ACC112 (cell line): ENCODE measurements at regions not wholly inside any gene's neighbourhood (a gene's known extent, or its start where the extent isn't known, plus 50 kb on each side); places are given as distances from the start of the nearest gene placed in this dataset.
"Not testable (repeated sequence)": the region's sequence is repeated elsewhere in the genome, so short reads cannot be mapped to it uniquely, and the experiment has no call there.

ENCODE experiments used
- H2AFZ ChIP-seq: fragments of 200-600 bp; sonication (generic); one replicate; pipeline ENCODE4 v1.6.0; 2017; ENCODE audit warnings: antibody characterized with exemption, low read length; ENCODE audit not compliant: unreplicated experiment
- H3K27ac ChIP-seq: fragments of 200-600 bp; sonication (generic); 2 replicates; pipeline ENCODE4 v1.5.1; 2014; ENCODE audit warnings: low read depth, mild to moderate bottlenecking, antibody characterized with exemption, low read length, moderate library complexity
- H3K27me3 ChIP-seq: fragments of 200-600 bp; sonication (generic); 2 replicates; pipeline ENCODE4 v1.6.1; 2014; ENCODE audit warnings: mild to moderate bottlenecking, antibody characterized with exemption, low read length, moderate library complexity, mixed read lengths; ENCODE audit not compliant: insufficient read depth
- H3K36me3 ChIP-seq: fragments of 200-600 bp; sonication (generic); 2 replicates; pipeline ENCODE4 v1.6.1; 2016; ENCODE audit warnings: mild to moderate bottlenecking, antibody characterized with exemption, low read length, moderate library complexity, mixed read lengths; ENCODE audit not compliant: insufficient read depth
- H3K4me1 ChIP-seq: fragments of 200-600 bp; sonication (generic); one replicate; pipeline ENCODE4 v1.6.1; 2016; ENCODE audit warnings: low read length, mixed read lengths; ENCODE audit not compliant: insufficient read depth, unreplicated experiment, control insufficient read depth
- H3K4me3 ChIP-seq: fragments of 200-600 bp; sonication (generic); 2 replicates; pipeline ENCODE4 v1.5.1; 2014; ENCODE audit warnings: mild to moderate bottlenecking, low read depth, low read length
- H3K79me2 ChIP-seq: fragments of 200-600 bp; sonication (generic); one replicate; pipeline ENCODE4 v1.6.0; 2016; ENCODE audit warnings: low read length; ENCODE audit not compliant: control insufficient read depth, unreplicated experiment, insufficient read depth

DNA sequence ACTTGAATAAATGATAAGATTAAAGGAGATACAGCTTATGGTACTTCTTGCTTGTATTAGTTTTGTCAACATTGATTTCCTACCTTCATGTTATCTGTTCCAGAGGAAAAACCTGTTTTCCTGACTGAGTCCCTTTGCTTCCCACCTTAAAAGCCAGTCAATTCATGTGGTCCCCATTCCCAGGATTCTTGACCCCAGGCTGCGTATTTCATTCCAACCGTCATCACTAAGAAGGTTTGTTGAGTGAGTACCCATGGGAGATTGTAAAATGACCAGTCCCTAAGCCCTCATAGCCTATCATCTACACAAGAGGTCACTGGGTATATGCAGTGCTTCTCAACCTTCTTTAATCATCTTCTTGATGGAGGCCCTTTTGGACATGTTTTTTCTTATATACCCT lies 52.2 kb downstream of the BEX3 start:
- Histone ChIP-seq H3K36me3 (no peaks in the 10 kb centered on the region), H3K4me3 (no peak overlapping the region), H3K27me3 (no peaks in the 10 kb centered on the region), H2AFZ (no peak overlapping the region), H3K4me1 (peaks cover 4% of the 10 kb centered on the region), H3K27ac (no peak overlapping the region), H3K79me2 (no peaks in the 10 kb centered on the region)

DNA sequence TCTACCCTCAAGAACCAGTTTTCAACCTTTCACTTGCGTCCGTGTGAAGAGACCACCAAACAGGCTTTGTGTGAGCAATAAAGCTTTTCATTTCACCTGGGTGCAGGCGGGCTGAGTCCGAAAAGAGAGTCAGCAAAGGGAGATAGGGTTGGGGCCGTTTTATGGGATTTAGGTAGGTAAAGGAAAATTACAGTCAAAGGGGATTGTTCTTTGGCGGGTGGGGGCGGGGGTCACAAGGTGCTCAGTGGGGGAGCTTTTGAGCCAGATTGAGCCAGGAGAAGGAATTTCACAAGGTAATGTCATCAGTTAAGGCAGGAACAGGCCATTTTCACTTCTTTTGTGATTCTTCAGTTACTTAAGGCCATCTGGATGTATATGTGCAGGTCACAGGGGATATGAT lies 52.7 kb downstream of the BEX3 start:
- H3K4me3 ChIP-seq, H3K36me3 ChIP-seq, H3K27me3 ChIP-seq, H3K27ac ChIP-seq, H2AFZ ChIP-seq, H3K4me1 ChIP-seq, H3K79me2 ChIP-seq: not testable (repeated sequence)

DNA sequence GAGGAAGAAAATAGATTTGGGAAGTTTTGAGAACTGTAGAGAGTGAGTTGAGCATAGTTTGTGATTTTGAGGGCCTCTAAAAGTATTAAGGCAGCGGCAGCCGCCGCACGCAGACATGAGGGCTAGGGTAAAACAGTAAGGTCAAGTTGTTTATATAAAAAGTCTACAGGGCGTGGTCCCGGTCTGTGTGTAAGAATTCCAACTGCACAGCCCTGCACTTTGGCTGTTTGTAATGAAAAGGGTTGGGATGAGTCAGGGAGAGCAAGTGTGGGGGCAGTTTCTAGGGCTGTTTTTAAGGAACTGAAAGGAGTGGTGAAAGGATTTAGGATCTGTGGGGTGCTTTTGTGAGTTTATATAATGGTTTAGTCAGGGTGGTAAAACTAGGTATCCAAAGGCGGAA lies 55.0 kb downstream of the BEX3 start:
- H3K36me3 ChIP-seq, result no peaks in the 10 kb centered on the region
- peaks cover 4% of the 10 kb centered on the region for H3K4me1 ChIP-seq
- no peaks in the 10 kb centered on the region for H3K27me3 ChIP-seq
- no peak overlapping the region for H2AFZ ChIP-seq
- H3K79me2 ChIP-seq, result no peaks in the 10 kb centered on the region
- no peak overlapping the region for H3K4me3 ChIP-seq
- no peak overlapping the region for H3K27ac ChIP-seq

DNA sequence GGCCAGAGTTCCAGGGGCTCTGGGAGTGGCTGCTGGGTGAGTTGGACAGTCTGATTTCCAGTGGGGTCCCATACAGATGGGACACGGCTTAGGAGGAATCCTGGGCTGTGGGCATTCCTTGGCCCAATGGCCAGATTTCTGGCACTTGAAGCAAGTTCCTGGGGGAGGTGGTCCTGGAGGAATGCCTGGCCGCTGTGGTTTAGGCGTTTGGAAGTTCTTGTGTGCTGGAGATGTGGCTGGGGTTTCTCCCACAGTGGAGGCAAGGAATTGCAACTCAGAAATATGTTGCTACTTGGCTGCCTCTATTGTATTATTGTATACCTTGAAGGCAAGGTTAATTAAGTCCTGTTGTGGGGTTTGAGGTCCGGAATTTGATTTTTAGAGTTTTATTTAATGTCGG lies 56.5 kb downstream of the BEX3 start:
- H3K79me2 ChIP-seq, H2AFZ ChIP-seq, H3K27ac ChIP-seq, H3K27me3 ChIP-seq, H3K36me3 ChIP-seq, H3K4me1 ChIP-seq, H3K4me3 ChIP-seq: not testable (repeated sequence)

DNA sequence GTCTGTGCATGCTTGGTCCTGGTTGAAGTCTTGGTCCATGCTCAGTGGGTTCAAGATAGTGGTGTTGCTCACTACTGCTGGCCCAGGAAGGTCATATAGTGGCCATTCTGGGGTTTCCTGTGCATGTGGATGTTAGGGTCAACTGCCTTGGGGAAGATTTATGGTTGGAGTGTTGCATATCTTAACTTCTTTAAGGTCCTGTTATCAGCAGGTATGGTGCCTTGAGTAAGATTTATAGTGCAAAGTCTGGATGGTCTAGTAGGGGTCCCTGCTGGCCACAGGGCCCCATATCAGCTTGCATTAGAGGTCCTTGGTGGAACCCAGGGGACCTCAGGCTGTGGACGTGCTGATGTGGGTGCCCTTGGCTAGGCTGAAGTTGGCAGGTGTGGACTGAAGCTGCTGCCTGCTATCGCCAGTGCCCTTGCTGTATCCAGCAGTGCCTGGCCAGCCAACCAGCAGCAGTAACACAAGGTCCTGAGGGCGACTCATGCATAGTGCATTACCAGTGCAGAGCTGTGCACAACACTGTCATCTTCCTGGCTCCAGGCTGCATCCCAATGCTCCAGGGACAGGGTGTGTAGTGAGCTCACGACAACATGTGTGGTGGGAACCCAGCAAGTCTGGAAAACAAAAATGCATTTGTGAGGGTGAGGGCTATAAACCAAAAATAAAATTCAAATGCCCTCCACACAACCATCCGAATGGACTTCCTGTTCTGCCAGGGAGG lies 61.0 kb downstream of the BEX3 start:
- H3K4me1 ChIP-seq, result peaks cover 7% of the 10 kb centered on the region
- no peaks in the 10 kb centered on the region for H3K27me3 ChIP-seq
- H3K4me3 ChIP-seq, result no peak overlapping the region
- H2AFZ ChIP-seq, result no peak overlapping the region
- no peak overlapping the region for H3K27ac ChIP-seq
- no peaks in the 10 kb centered on the region for H3K36me3 ChIP-seq
- H3K79me2 ChIP-seq, result no peaks in the 10 kb centered on the region

DNA sequence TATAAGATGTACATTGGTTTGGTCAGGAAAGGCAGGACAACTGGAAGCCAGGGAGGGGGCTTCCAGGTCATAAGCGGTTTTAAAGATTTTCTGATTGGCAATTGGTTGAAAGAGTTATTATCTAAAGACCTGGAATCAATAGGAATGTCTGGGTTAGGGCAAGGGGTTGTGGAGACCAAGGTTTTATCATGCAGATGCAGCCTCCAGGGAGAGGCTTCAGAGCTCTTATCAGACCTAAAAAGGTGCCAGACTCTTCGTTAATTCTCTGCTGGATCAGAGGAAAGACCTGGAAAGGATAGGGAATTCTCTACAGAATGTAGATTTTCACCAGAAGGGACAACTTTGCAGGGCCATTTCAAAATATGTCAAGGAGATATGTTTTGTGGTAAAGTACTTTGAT lies 62.8 kb downstream of the BEX3 start:
- H3K36me3 ChIP-seq, result no peaks in the 10 kb centered on the region
- H3K27ac ChIP-seq, result no peak overlapping the region
- H2AFZ ChIP-seq, result no peak overlapping the region
- peaks cover 18% of the 10 kb centered on the region for H3K4me1 ChIP-seq
- H3K4me3 ChIP-seq, result no peak overlapping the region
- no peaks in the 10 kb centered on the region for H3K79me2 ChIP-seq
- H3K27me3 ChIP-seq, result no peaks in the 10 kb centered on the region

DNA sequence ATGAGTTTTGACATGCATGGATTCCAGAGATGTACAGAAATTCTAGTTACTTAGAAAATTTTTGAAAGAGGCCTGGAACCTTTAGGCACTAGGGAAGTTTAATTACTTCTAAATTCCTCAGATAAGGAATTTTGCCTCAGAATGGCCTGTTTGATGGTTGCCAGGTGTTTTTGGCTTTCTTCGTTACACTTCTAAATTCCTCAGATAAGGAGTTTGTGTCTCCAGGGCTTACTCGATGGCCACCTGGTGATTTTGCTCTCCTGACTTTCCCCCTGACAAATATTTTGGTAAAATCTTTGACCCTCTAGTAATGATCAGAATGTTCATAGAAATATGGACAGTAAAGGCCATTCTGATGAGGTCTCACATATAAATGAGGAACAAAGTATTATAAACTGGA lies 64.3 kb downstream of the BEX3 start:
- Histone ChIP-seq H3K79me2 (peaks cover 2% of the 10 kb centered on the region), H3K36me3 (no peaks in the 10 kb centered on the region), H2AFZ (no peak overlapping the region), H3K4me3 (no peak overlapping the region), H3K27ac (no peak overlapping the region), H3K4me1 (peaks cover 18% of the 10 kb centered on the region), H3K27me3 (no peaks in the 10 kb centered on the region)

DNA sequence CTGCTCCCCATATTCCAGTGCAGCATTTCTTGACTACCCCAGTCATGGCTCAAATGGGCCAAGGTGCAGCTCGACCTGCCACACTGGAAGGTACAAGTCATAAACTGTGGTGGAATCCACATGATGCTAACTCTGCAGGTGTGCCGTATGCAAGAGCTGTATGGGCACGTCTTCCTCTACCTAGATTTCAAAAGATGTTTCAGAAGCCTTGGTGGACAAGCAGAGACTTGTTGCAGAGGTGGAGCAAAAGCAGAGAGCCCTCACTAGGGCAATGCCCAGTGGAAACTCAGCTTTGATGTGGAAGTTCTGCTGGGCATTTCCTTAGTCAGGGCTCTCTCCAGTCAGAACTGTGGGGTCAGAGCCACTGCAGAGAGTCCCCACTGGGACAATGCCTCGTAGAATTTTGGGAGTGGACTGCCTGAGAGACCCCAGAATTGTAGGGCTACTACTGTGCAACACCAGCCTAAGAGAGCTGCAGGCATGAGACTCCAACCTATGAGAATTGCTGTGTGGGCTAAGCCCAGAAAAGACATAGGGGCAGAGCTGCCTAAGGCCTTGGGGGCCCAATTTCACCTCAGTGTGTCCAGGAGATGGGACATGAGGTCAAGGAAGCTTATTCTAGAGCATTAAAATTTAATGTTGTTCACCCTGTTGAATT lies 65.7 kb downstream of the BEX3 start:
- Histone ChIP-seq H3K27me3 (no peaks in the 10 kb centered on the region), H3K27ac (peak overlapping the region; percentile 85), H3K36me3 (no peaks in the 10 kb centered on the region), H3K4me3 (no peak overlapping the region), H2AFZ (no peak overlapping the region), H3K4me1 (peaks cover 26% of the 10 kb centered on the region), H3K79me2 (peaks cover 2% of the 10 kb centered on the region)

DNA sequence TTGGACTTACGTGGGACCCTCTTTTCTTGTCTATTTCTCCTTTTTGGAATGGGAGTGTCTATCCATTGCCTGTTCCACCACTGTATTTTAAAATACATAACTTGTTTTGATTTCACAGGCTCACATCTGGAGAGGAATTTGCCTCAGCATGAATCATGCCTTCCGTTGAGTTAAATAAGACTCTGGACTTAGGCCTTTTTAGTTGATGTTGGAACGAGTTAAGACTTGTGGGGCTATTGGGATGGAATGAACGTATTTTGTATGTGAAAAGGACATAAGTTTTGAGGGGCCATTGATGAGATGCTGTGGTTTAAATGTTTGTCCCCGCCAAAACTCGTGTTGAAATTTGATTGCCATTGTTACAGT lies 66.2 kb downstream of the BEX3 start:
- Histone ChIP-seq H2AFZ (no peak overlapping the region), H3K4me3 (no peak overlapping the region), H3K27ac (peak overlapping the region; percentile 85), H3K27me3 (no peaks in the 10 kb centered on the region), H3K79me2 (peaks cover 2% of the 10 kb centered on the region), H3K36me3 (no peaks in the 10 kb centered on the region), H3K4me1 (peaks cover 26% of the 10 kb centered on the region)

DNA sequence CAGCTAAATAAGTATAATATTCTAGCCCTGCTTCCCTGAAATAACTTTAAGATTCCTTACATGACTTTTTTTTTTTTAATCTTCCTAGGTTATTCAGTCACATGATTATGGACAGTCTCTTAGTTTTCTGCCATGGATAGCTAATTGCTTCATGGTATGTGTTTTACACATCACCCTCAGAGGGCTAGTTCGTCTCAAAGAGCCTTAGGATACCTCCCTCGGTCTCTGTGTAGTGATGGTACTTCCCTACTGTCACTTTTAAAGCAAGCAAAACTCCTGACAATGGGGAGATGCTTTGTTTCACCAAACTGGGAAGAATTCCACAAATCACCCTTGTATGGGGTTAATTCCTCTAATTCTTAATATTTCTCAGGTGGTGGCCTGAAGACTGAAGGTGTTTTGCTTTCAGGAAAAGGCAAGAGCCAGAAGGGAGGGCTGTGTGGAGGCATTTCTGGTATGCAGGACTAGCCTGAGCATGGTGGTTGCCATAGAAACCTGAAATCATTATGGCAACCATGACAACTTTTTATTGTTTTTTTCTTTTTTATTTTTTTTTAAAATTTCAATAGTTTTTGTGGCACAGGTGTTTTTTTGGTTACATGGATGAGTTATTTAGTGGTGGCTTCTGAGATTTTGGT lies 70.4 kb downstream of the BEX3 start:
- peaks cover 14% of the 10 kb centered on the region for H3K36me3 ChIP-seq
- H2AFZ ChIP-seq, result no peak overlapping the region
- no peak overlapping the region for H3K4me3 ChIP-seq
- H3K79me2 ChIP-seq, result peaks cover 2% of the 10 kb centered on the region
- no peaks in the 10 kb centered on the region for H3K27me3 ChIP-seq
- peak overlapping the region; percentile 55 for H3K27ac ChIP-seq
- peaks cover 24% of the 10 kb centered on the region for H3K4me1 ChIP-seq
